Naive thymus-derived CD8-positive, alpha-beta T cell (primary cell): ENCODE measurements at regions not wholly inside any gene's neighbourhood (a gene's known extent, or its start where the extent isn't known, plus 50 kb on each side); places are given as distances from the start of the nearest gene placed in this dataset.

Experiments
- ATAC-seq, 2 donors: fragments of 150-1000 bp; cut with Tn5 transposase in 1 of 2; sonication (Bioruptor Pico), chemical (Tn5 transposase) in 1 of 2; 1 replicate in 1 of 2; 2 replicates in 1 of 2; pipeline ENCODE4 v1.10.0; 2021; ENCODE audit warnings: mild to moderate bottlenecking in 2 of 2, moderate library complexity in 2 of 2
- POLR2A ChIA-PET: fragments of 350-600 bp; sonication (Branson Sonifier 250); formaldehyde crosslinking; loops from one replicate; lab custom pipeline; 2021; ENCODE audit warnings: antibody characterized with exemption; lab: Charles Lee
- DNase-seq, 10 donors: peaks; one replicate each; pipeline versions ENCODE4 v3.0.0 to v3.0.0-alpha.2; 2020 to 2022
- H3K27ac Mint-ChIP-seq, 10 donors: one replicate each; pipeline ENCODE4 v1.8.0; 2020 to 2022; ENCODE audit warnings: mild to moderate bottlenecking in 10 of 10, mixed read lengths in 10 of 10, moderate library complexity in 4 of 10, inconsistent platforms in 1 of 10
- H3K27me3 Mint-ChIP-seq, 5 donors: one replicate each; pipeline ENCODE4 v1.8.0; 2021 to 2022; ENCODE audit warnings: mixed read lengths in 5 of 5
- H3K36me3 Mint-ChIP-seq, 3 donors: one replicate each; pipeline ENCODE4 v1.8.0; 2020 to 2022; ENCODE audit warnings: mixed read lengths in 3 of 3, mild to moderate bottlenecking in 2 of 3, inconsistent platforms in 1 of 3
- H3K4me1 Mint-ChIP-seq, 4 donors: one replicate each; pipeline ENCODE4 v1.8.0; 2021 to 2022; ENCODE audit warnings: mixed read lengths in 4 of 4
- H3K4me3 Mint-ChIP-seq, 10 donors: one replicate each; pipeline ENCODE4 v1.8.0; 2020 to 2022; ENCODE audit warnings: mild to moderate bottlenecking in 10 of 10, mixed read lengths in 10 of 10, moderate library complexity in 6 of 10, inconsistent platforms in 1 of 10
- H3K9me3 Mint-ChIP-seq, 9 donors: one replicate each; pipeline ENCODE4 v1.8.0; 2020 to 2022; ENCODE audit warnings: mixed read lengths in 9 of 9, mild to moderate bottlenecking in 3 of 9, inconsistent platforms in 1 of 9, moderate library complexity in 1 of 9

GRCh38 chr4:53914313-53915016 is 149.9 kb downstream of the CHIC2 start:
- POLR2A ChIA-PET: no interaction called here
- H3K9me3 Mint-ChIP-seq: no peaks in the 10 kb centered on the region
- no peak for DNase-seq
- no peak overlapping the region for H3K4me3 Mint-ChIP-seq
- ATAC-seq: no peak
- no peaks in the 10 kb centered on the region for H3K4me1 Mint-ChIP-seq
- no peaks in the 10 kb centered on the region for H3K36me3 Mint-ChIP-seq
- H3K27me3 Mint-ChIP-seq: peaks cover 6 to 29% (median 20%) of the 10 kb centered on the region in 5 donors
- no peak overlapping the region for H3K27ac Mint-ChIP-seq

DNA sequence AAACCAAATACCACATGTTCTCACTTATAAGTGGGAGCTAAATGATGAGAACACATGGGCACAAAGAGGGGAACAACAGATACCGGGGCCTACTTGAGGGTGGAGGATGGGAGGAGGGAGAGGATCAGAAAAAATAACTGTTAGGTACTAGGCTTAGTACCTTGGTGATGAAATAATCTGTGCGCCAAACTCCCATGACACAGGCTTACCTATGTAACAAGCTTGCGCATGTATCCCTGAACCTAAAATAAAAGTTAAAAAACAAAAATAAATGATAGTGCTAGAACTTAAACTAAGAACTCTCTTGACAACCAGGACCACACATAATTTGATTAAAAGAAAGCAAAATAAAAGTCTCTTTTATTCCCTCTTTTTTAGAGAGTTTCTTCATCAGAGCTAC is 150.6 kb downstream of the CHIC2 start:
- peaks cover 0 to 3% (median 2%) of the 10 kb centered on the region in 4 donors for H3K4me1 Mint-ChIP-seq
- H3K9me3 Mint-ChIP-seq: no peaks in the 10 kb centered on the region
- no peak overlapping the region for H3K27ac Mint-ChIP-seq
- H3K36me3 Mint-ChIP-seq: no peaks in the 10 kb centered on the region
- no peak overlapping the region for H3K4me3 Mint-ChIP-seq
- ATAC-seq: no peak
- peaks cover 12 to 28% (median 24%) of the 10 kb centered on the region in 5 donors for H3K27me3 Mint-ChIP-seq
- POLR2A ChIA-PET: no interaction called here
- DNase-seq: no peak

DNA sequence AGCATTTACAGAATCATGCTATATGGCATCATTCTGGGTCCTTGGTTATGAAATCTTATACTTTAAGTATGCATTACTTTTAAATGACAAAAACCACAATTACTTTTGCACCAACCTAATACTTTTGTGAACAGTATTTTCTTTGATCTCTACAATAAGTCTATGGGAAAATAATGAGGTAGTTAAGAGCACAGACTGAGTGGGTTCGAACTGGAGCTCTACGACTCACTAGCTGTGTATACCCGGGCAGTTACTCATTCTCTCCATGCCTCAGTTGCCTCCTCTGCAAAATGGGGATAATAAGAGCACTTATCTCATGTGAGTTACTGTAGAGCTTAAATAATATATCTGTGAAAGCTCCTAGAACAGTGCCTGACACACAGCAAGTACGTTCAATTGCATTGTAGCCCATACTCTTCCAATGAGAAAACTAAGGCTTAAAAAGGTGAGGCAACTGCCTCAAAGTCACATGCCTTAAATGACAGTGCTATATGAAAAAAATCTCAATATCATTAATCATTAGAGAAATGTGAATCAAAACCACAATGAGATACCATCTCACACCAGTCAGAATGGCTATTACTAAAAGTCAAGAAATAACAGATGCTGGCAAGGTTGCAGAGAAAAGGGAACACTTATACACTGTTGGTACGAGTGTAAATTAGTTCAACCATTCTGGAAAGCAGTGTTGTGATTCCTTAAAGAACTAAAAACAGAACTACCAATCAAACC is 151.5 kb downstream of the CHIC2 start:
- H3K4me3 Mint-ChIP-seq: no peak overlapping the region
- no peaks in the 10 kb centered on the region for H3K9me3 Mint-ChIP-seq
- no peaks in the 10 kb centered on the region for H3K36me3 Mint-ChIP-seq
- peaks cover 19 to 36% (median 29%) of the 10 kb centered on the region in 5 donors for H3K27me3 Mint-ChIP-seq
- no peak overlapping the region for H3K27ac Mint-ChIP-seq
- POLR2A ChIA-PET: no interaction called here
- peaks cover 5 to 9% (median 6%) of the 10 kb centered on the region in 4 donors for H3K4me1 Mint-ChIP-seq
- ATAC-seq (no peak), DNase-seq (no peak)

DNA sequence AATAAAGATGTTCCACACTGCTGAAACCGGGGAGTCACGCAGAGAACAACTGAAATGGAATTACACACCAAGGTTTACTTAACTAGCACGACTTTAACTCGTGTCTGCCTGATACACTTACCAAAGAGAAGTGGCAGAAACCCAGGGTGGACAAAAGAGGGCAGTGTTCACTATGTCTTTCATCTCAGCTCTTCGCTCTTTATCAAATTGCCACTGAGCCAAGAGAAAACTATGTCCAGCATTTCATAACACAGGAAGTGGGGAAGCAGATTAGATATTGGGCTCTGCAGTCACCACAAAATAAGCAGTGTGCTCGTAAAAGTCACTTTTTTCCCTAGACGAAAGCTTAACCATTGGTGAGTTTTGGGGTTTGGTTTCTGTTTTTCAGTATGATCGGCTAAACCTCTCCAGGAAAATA is 155.7 kb downstream of the CHIC2 start:
- H3K9me3 Mint-ChIP-seq: no peaks in the 10 kb centered on the region
- peak; percentile 42 to 51 for ATAC-seq
- peak in 3 of 10 donors; percentile 10 to 35 (median 27) for DNase-seq
- peaks cover 38 to 72% (median 39%) of the 10 kb centered on the region in 5 donors for H3K27me3 Mint-ChIP-seq
- peaks cover 7 to 15% (median 11%) of the 10 kb centered on the region in 4 donors for H3K4me1 Mint-ChIP-seq
- POLR2A ChIA-PET: no interaction called here
- H3K27ac Mint-ChIP-seq: no peak overlapping the region
- no peaks in the 10 kb centered on the region for H3K36me3 Mint-ChIP-seq
- peak overlapping the region in 4 of 10 donors; percentile 27 to 52 (median 38) for H3K4me3 Mint-ChIP-seq

GRCh38 chr4:53907772-53908171 is 156.6 kb downstream of the CHIC2 start:
- peak overlapping the region in 1 of 10 donors; percentile 3 for H3K27ac Mint-ChIP-seq
- POLR2A ChIA-PET: no interaction called here
- H3K36me3 Mint-ChIP-seq: no peaks in the 10 kb centered on the region
- no peaks in the 10 kb centered on the region for H3K9me3 Mint-ChIP-seq
- H3K27me3 Mint-ChIP-seq: peaks cover 39 to 80% (median 44%) of the 10 kb centered on the region in 5 donors
- DNase-seq (no peak), ATAC-seq (no peak)
- H3K4me1 Mint-ChIP-seq: peaks cover 7 to 15% (median 11%) of the 10 kb centered on the region in 4 donors
- H3K4me3 Mint-ChIP-seq: no peak overlapping the region

GRCh38 chr4:53906606-53907190 is 157.7 kb downstream of the CHIC2 start:
- ATAC-seq (no peak), DNase-seq (no peak)
- peak overlapping the region in 3 of 10 donors; percentile 45 to 64 (median 49) for H3K4me3 Mint-ChIP-seq
- peaks cover 43 to 85% (median 50%) of the 10 kb centered on the region in 5 donors for H3K27me3 Mint-ChIP-seq
- peaks cover 7 to 15% (median 11%) of the 10 kb centered on the region in 4 donors for H3K4me1 Mint-ChIP-seq
- no peaks in the 10 kb centered on the region for H3K9me3 Mint-ChIP-seq
- POLR2A ChIA-PET: no interaction called here
- H3K27ac Mint-ChIP-seq: no peak overlapping the region
- no peaks in the 10 kb centered on the region for H3K36me3 Mint-ChIP-seq

DNA sequence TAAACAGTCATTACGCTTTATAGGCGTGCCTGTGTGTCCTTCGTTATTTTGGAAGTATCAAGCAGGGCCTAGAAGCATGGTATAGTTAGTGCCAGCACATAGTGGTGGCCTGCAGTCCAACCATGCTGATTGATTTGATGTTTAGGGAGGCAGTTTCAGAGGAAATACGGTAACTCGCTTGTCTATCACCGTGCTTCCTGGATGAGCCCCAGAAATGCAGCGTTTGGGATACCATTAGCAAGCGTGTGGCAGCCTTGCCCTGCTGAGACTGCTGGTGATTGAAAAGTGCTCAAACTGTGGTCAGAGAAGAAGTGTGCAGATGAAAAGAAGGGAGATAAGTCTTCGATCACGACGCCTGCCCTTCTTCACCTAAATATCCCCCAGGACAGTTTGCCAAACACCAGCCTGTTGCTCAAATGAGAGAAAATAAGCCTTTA is 158.4 kb downstream of the CHIC2 start:
- H3K9me3 Mint-ChIP-seq: no peaks in the 10 kb centered on the region
- peak overlapping the region; percentile 2 to 69 (median 50) for H3K4me3 Mint-ChIP-seq
- peak overlapping the region in 1 of 10 donors; percentile 4 for H3K27ac Mint-ChIP-seq
- ATAC-seq (no peak), DNase-seq (no peak)
- peaks cover 7 to 15% (median 11%) of the 10 kb centered on the region in 4 donors for H3K4me1 Mint-ChIP-seq
- peaks cover 45 to 91% (median 56%) of the 10 kb centered on the region in 5 donors for H3K27me3 Mint-ChIP-seq
- no peaks in the 10 kb centered on the region for H3K36me3 Mint-ChIP-seq
- POLR2A ChIA-PET: no interaction called here

DNA sequence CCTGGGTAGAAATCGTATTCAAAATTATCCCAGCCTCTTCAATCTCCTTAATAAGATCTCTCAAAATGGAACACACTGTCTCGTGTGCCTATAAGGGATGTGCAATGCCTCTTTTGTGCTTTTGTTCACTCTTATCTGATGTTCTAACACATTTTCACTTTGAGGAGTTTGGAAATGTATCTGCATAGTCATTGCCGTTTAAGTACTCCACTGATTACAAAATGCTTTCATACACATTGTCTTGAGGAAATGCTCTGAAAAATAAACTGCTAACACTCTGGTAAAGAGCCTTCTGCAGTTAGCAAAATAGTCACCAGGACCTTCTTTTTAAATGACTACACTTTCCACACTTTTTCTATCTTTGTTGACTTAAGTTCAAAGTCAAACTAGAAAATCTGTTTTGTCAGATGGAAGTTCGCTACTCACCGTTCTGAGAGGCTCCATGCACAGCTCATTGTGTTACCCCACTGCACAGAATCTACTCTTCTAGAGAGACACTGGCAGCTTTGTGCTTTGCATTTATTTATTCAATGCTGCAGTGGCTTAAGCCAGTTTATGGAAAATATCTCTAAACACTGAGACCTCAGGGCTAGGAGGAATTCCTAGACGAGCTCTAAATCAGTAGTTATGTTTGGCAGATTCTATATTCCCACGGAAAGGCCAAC is 159.0 kb downstream of the CHIC2 start:
- Mint-ChIP-seq H3K36me3 (no peaks in the 10 kb centered on the region), H3K4me3 (no peak overlapping the region), H3K27ac (no peak overlapping the region), H3K27me3 (peaks cover 43 to 91% (median 57%) of the 10 kb centered on the region in 5 donors), H3K9me3 (no peaks in the 10 kb centered on the region), H3K4me1 (peaks cover 7 to 15% (median 11%) of the 10 kb centered on the region in 4 donors)
- ATAC-seq (no peak), DNase-seq (no peak)
- POLR2A ChIA-PET: no interaction called here

GRCh38 chr4:53902786-53903185 is 161.6 kb downstream of the CHIC2 start:
- H3K4me1 Mint-ChIP-seq: peaks cover 2 to 7% (median 5%) of the 10 kb centered on the region in 4 donors

DNA sequence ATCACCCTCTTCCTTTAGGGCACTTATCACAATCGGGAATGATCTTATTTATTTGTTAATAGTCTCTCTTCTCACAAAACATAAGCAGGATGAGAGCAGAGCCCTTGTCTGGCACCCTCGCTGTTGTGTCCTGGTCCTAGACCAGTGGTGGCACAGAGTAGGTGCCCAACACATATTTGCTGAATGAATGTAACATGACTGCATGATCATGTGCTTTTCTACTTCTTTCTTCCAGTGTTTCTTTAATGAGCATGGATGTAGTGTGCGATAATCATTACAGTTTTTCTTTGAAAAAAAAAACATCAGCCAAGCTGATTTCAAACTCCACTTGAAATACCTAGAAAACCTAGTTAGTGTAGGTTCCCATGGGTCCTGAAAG is 164.1 kb downstream of the CHIC2 start:
- ATAC-seq: no peak
- Mint-ChIP-seq H3K4me1 (peaks cover 0 to 1% (median 0%) of the 10 kb centered on the region in 4 donors), H3K27me3 (peaks cover 26 to 51% (median 38%) of the 10 kb centered on the region in 5 donors), H3K36me3 (no peaks in the 10 kb centered on the region), H3K4me3 (no peak overlapping the region), H3K27ac (no peak overlapping the region), H3K9me3 (peaks cover 0 to 6% (median 0%) of the 10 kb centered on the region in 9 donors)
- POLR2A ChIA-PET: no interaction called here
- DNase-seq: no peak

More at GRCh38 chr4:53902786-53903185, 161.6 kb downstream of the CHIC2 start:
- Mint-ChIP-seq H3K4me3 (no peak overlapping the region), H3K27ac (no peak overlapping the region), H3K27me3 (peaks cover 28 to 75% (median 47%) of the 10 kb centered on the region in 5 donors), H3K9me3 (no peaks in the 10 kb centered on the region), H3K36me3 (no peaks in the 10 kb centered on the region)
- no peak for DNase-seq
- POLR2A ChIA-PET: no interaction called here
- ATAC-seq: no peak

GRCh38 chr4:53899586-53900270 is 164.7 kb downstream of the CHIC2 start:
- DNase-seq (no peak), ATAC-seq (no peak)
- peaks cover 0 to 6% (median 0%) of the 10 kb centered on the region in 9 donors for H3K9me3 Mint-ChIP-seq
- no peak overlapping the region for H3K27ac Mint-ChIP-seq
- no peaks in the 10 kb centered on the region for H3K36me3 Mint-ChIP-seq
- no peak overlapping the region for H3K4me3 Mint-ChIP-seq
- peaks cover 25 to 49% (median 36%) of the 10 kb centered on the region in 5 donors for H3K27me3 Mint-ChIP-seq
- H3K4me1 Mint-ChIP-seq: no peaks in the 10 kb centered on the region
- POLR2A ChIA-PET: no interaction called here

GRCh38 chr4:53895137-53895536 is 169.3 kb downstream of the CHIC2 start:
- POLR2A ChIA-PET: no interaction called here
- Mint-ChIP-seq H3K27ac (no peak overlapping the region), H3K36me3 (no peaks in the 10 kb centered on the region), H3K9me3 (peaks cover 0 to 6% (median 0%) of the 10 kb centered on the region in 9 donors), H3K4me1 (no peaks in the 10 kb centered on the region), H3K27me3 (peaks cover 9 to 18% (median 16%) of the 10 kb centered on the region in 5 donors), H3K4me3 (no peak overlapping the region)
- no peak for ATAC-seq
- DNase-seq: no peak
